Natural killer cell (primary cell): ENCODE measurements at regions not wholly inside any gene's neighbourhood (a gene's known extent, or its start where the extent isn't known, plus 50 kb on each side); places are given as distances from the start of the nearest gene placed in this dataset.

ENCODE experiments used
- ATAC-seq, 3 donors: fragments of 150-1000 bp in 2 of 3; fragments of 200-7000 bp in 1 of 3; cut with Tn5 transposase; 1 replicate in 1 of 3; 2 replicates in 2 of 3; pipeline ENCODE4 v1.10.0; 2021; ENCODE audit warnings: mild to moderate bottlenecking in 2 of 3, moderate library complexity in 2 of 3
- DNase-seq, 2 donors: peaks; one replicate each; pipeline versions ENCODE4 v3.0.0 to v3.0.0-alpha.2; 2013 to 2021; ENCODE audit warnings: mixed read lengths in 1 of 2
- H3K27ac ChIP-seq: one replicate; pipeline ENCODE4 v1.5.1; 2013; ENCODE audit warnings: mild to moderate bottlenecking, low read length
- H3K27me3 ChIP-seq: one replicate; pipeline ENCODE4 v1.6.1; 2013; ENCODE audit warnings: low read length; ENCODE audit not compliant: control insufficient read depth, insufficient read depth
- H3K36me3 ChIP-seq: one replicate; pipeline ENCODE4 v1.6.1; 2013; ENCODE audit warnings: low read length; ENCODE audit not compliant: control insufficient read depth, insufficient read depth
- H3K4me1 ChIP-seq: one replicate; pipeline ENCODE4 v1.6.1; 2013; ENCODE audit warnings: low read length; ENCODE audit not compliant: control insufficient read depth, insufficient read depth
- H3K4me3 ChIP-seq: one replicate; pipeline ENCODE4 v1.5.1; 2013; ENCODE audit warnings: low read length
- H3K9me3 ChIP-seq: one replicate; pipeline ENCODE4 v1.6.1; 2013; ENCODE audit warnings: low read length; ENCODE audit not compliant: control insufficient read depth, insufficient read depth
- H3K27ac Mint-ChIP-seq, 2 donors: one replicate each; pipeline ENCODE4 v1.8.0; 2022; ENCODE audit warnings: mild to moderate bottlenecking in 2 of 2, mixed read lengths in 2 of 2, moderate library complexity in 1 of 2
- H3K27me3 Mint-ChIP-seq, 2 donors: one replicate each; pipeline ENCODE4 v1.8.0; 2022; ENCODE audit warnings: low read depth in 2 of 2, mixed read lengths in 2 of 2
- H3K36me3 Mint-ChIP-seq: one replicate; pipeline ENCODE4 v1.8.0; 2022; ENCODE audit warnings: mixed read lengths
- H3K4me1 Mint-ChIP-seq, 2 donors: one replicate each; pipeline ENCODE4 v1.8.0; 2022; ENCODE audit warnings: mixed read lengths in 2 of 2
- H3K4me3 Mint-ChIP-seq: one replicate; pipeline ENCODE4 v1.8.0; 2022; ENCODE audit warnings: mild to moderate bottlenecking, moderate library complexity, mixed read lengths
- H3K9me3 Mint-ChIP-seq, 2 donors: one replicate each; pipeline ENCODE4 v1.8.0; 2022; ENCODE audit warnings: mixed read lengths in 2 of 2
- CTCF ChIP-seq: fragments of 200-600 bp; IDR thresholded peaks from one replicate; pipeline ENCODE4 v1.8.0; 2022; ENCODE audit warnings: antibody characterized with exemption
- WGBS: methylation state at CpG from one replicate; pipeline ENCODE4 v1.1.7; 2013; ENCODE audit warnings: missing lambda C conversion rate; ENCODE audit not compliant: insufficient coverage; 5-methylcytosine and 5-hydroxymethylcytosine counted together
- intact Hi-C: fragments of 100-400 bp; cut with micrococcal nuclease; formaldehyde crosslinking; loops from one replicate; pipeline ENCODE4 v1.14.2; 2022

GRCh38 chr11:29251738-29252137, 765.1 kb downstream of the KCNA4 start:
- H3K9me3 Mint-ChIP-seq: peaks cover 11 to 25% of the 10 kb centered on the region in 2 donors
- H3K27ac Mint-ChIP-seq: no peak overlapping the region
- Histone ChIP-seq H3K9me3 (no peaks in the 10 kb centered on the region), H3K36me3 (no peaks in the 10 kb centered on the region), H3K27me3 (no peaks in the 10 kb centered on the region), H3K4me3 (no peak overlapping the region), H3K27ac (no peak overlapping the region), H3K4me1 (no peaks in the 10 kb centered on the region)
- H3K36me3 Mint-ChIP-seq: peaks cover 13% of the 10 kb centered on the region
- H3K4me3 Mint-ChIP-seq: no peak overlapping the region
- no peak for TF ChIP-seq CTCF
- no peaks in the 10 kb centered on the region for H3K4me1 Mint-ChIP-seq
- intact Hi-C loops: no loop called here
- WGBS: 57% methylated on average over 3 of the region's 4 CpGs
- no peaks in the 10 kb centered on the region for H3K27me3 Mint-ChIP-seq
- ATAC-seq: no peak
- no peak for DNase-seq

- no peaks in the 10 kb centered on the region for H3K9me3 ChIP-seq
- WGBS: 82% methylated on average over 1 of the region's 2 CpGs
- TF ChIP-seq CTCF: no peak
These were observed 767.1 kb downstream of the KCNA4 start for GRCh38 chr11:29249713-29250112.

DNA sequence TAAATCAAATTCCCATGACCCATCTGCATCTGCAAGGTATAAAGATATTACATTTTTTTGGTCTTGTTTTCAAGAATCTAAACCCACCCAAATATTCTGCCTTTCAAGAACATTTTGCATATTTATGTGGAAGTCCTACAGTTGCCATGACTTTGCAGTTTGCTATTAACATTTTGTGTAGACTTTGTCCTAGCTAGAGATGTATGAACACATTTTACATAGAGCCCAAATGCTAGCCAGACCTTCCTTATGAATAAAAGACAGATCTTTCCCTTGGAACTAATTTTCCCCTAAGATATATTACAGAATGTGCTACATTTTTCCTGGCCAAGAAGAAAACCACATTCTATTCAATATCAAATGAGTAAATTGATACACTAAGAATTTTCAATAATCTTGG, 772.5 kb downstream of the KCNA4 start:
- Histone ChIP-seq H3K4me3 (no peak overlapping the region), H3K36me3 (no peaks in the 10 kb centered on the region), H3K4me1 (no peaks in the 10 kb centered on the region), H3K27ac (no peak overlapping the region), H3K9me3 (peaks cover 3% of the 10 kb centered on the region), H3K27me3 (no peaks in the 10 kb centered on the region)
- Mint-ChIP-seq H3K4me3 (no peak overlapping the region), H3K27me3 (no peaks in the 10 kb centered on the region), H3K9me3 (peaks cover 25 to 29% of the 10 kb centered on the region in 2 donors), H3K36me3 (peaks cover 27% of the 10 kb centered on the region), H3K4me1 (no peaks in the 10 kb centered on the region), H3K27ac (no peak overlapping the region)
- no peak for TF ChIP-seq CTCF
- DNase-seq: no peak
- no peak for ATAC-seq
- intact Hi-C loops: no loop called here

More at GRCh38 chr11:29249713-29250112, 767.1 kb downstream of the KCNA4 start:
- no peak for ATAC-seq
- H3K4me3 ChIP-seq: no peak overlapping the region
- H3K27me3 ChIP-seq: no peaks in the 10 kb centered on the region
- peaks cover 21% of the 10 kb centered on the region for H3K36me3 Mint-ChIP-seq
- no peak overlapping the region for H3K27ac Mint-ChIP-seq
- intact Hi-C loops: no loop called here
- H3K27me3 Mint-ChIP-seq: no peaks in the 10 kb centered on the region
- H3K4me3 Mint-ChIP-seq: no peak overlapping the region
- DNase-seq: no peak
- H3K27ac ChIP-seq: no peak overlapping the region
- no peaks in the 10 kb centered on the region for H3K4me1 ChIP-seq
- H3K4me1 Mint-ChIP-seq: no peaks in the 10 kb centered on the region
- no peaks in the 10 kb centered on the region for H3K36me3 ChIP-seq
- peaks cover 18 to 29% of the 10 kb centered on the region in 2 donors for H3K9me3 Mint-ChIP-seq

GRCh38 chr11:29243616-29244015, 773.2 kb downstream of the KCNA4 start:
- H3K9me3 Mint-ChIP-seq: peaks cover 25 to 27% of the 10 kb centered on the region in 2 donors

More at GRCh38 chr11:29243616-29244015, 773.2 kb downstream of the KCNA4 start:
- Mint-ChIP-seq H3K4me3 (no peak overlapping the region), H3K36me3 (peaks cover 22% of the 10 kb centered on the region), H3K27me3 (no peaks in the 10 kb centered on the region), H3K27ac (no peak overlapping the region), H3K4me1 (no peaks in the 10 kb centered on the region)
- 79% methylated on average over 3 of the region's 3 CpGs for WGBS
- intact Hi-C loops: no loop called here
- no peak for DNase-seq
- peaks cover 3% of the 10 kb centered on the region for H3K9me3 ChIP-seq
- TF ChIP-seq CTCF: no peak
- no peaks in the 10 kb centered on the region for H3K27me3 ChIP-seq
- H3K4me1 ChIP-seq: no peaks in the 10 kb centered on the region
- H3K36me3 ChIP-seq: no peaks in the 10 kb centered on the region
- no peak for ATAC-seq
- no peak overlapping the region for H3K27ac ChIP-seq
- H3K4me3 ChIP-seq: no peak overlapping the region
